ENCODE measurements at regions not wholly inside any gene's neighbourhood (a gene's known extent, or its start where the extent isn't known, plus 50 kb on each side); places are given as distances from the start of the nearest gene placed in this dataset.

- TF ChIP-seq CTCF (conservative IDR thresholded peaks at IDR 0.05 in 1 of 2, IDR thresholded peaks at IDR 0.05 in 1 of 2; ENCODE audit: low read depth in 1 of 2, low read length in 2 of 2): no peak
- TF ChIP-seq EZH2 (IDR thresholded peaks at IDR 0.05; ENCODE audit: low read length, missing control alignments): no peak
These were observed 388.9 kb upstream of the CNTNAP5 start for GRCh38 chr2:123636232-123636631.
